ENCODE measurements at regions not wholly inside any gene's neighbourhood (a gene's known extent, or its start where the extent isn't known, plus 50 kb on each side); places are given as distances from the start of the nearest gene placed in this dataset.

DNA sequence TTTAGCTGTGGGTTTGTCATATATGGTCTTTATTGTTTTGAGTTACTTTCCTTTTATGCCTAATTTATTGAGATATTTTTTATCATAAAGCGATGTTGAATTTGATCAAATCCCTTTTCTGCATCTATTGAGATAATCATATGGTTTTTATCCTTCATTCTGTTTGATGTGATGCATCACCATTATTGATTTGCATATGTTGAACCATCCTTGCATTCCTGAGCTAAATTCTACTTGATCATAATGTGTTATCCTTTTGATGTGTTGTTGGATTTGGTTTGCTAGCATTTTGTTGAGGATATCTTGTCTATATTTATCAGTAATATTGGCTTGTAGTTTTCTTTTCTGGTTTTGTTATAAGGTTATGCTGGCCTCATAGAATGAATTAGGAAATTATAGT is 308.5 kb downstream of the ADCYAP1 start:
- no peak overlapping the region for H3K4me3 ChIP-seq (ENCODE audit: low read depth, low read length)
- no peak for DNase-seq
- no peaks in the 10 kb centered on the region for H3K36me3 ChIP-seq
- no peak overlapping the region for H3K27ac ChIP-seq
- H3K9me3 ChIP-seq (ENCODE audit: severe bottlenecking) = no peaks in the 10 kb centered on the region
- H3K27me3 ChIP-seq (ENCODE audit: insufficient read depth, low read depth, severe bottlenecking) = no peaks in the 10 kb centered on the region
- TF ChIP-seq, protein P1, sequence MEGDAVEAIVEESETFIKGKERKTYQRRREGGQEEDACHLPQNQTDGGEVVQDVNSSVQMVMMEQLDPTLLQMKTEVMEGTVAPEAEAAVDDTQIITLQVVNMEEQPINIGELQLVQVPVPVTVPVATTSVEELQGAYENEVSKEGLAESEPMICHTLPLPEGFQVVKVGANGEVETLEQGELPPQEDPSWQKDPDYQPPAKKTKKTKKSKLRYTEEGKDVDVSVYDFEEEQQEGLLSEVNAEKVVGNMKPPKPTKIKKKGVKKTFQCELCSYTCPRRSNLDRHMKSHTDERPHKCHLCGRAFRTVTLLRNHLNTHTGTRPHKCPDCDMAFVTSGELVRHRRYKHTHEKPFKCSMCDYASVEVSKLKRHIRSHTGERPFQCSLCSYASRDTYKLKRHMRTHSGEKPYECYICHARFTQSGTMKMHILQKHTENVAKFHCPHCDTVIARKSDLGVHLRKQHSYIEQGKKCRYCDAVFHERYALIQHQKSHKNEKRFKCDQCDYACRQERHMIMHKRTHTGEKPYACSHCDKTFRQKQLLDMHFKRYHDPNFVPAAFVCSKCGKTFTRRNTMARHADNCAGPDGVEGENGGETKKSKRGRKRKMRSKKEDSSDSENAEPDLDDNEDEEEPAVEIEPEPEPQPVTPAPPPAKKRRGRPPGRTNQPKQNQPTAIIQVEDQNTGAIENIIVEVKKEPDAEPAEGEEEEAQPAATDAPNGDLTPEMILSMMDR (IDR thresholded peaks at IDR 0.05; ENCODE audit: low read depth, low read length) = no peak

DNA sequence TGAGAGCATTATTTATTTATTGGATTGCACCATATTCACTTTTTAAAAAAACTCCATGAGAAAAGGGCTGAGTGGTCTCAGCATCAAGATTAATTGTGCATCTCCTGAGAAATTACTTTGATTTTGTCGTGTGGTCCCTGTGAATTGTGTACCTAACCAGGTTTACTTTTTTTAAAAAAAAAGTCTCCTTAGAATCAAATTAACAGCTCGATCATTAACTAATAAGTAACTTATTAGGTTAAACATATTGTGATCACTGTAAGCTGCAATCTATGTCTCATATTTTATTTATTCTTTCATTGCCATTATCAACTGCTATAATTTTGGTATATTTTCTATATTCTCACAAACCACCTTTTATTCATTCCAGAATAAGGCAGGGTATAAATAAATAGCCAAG is 318.2 kb downstream of the ADCYAP1 start:
- H3K36me3 ChIP-seq = no peaks in the 10 kb centered on the region
- no peak overlapping the region for H3K4me3 ChIP-seq (ENCODE audit: low read depth, low read length)
- H3K9me3 ChIP-seq (ENCODE audit: severe bottlenecking) = no peaks in the 10 kb centered on the region
- TF ChIP-seq, protein P1 (IDR thresholded peaks at IDR 0.05; ENCODE audit: low read depth, low read length) = no peak
- no peak for DNase-seq
- no peak overlapping the region for H3K27ac ChIP-seq
- no peaks in the 10 kb centered on the region for H3K27me3 ChIP-seq (ENCODE audit: insufficient read depth, low read depth, severe bottlenecking)

DNA sequence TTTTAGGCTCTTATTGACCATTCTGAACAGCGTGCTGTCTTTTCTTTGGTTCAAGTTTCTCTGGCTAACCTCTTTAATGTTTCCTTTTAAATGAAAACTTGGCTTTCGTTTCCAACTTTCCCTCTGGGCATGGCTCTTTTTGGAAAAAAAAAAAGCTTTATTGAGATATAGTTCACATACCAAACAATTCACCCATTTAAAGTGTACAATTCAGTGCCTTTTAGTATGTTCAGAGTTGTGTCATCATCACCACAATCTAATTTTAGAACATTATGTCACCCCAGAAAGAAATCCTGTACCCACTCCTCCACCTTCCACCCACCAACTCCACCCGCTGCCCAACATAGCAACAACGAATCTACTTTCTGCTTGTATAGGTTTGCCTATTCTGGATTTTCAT is 322.4 kb downstream of the ADCYAP1 start:
- Histone ChIP-seq H3K36me3 (no peaks in the 10 kb centered on the region), H3K27me3 (ENCODE audit: insufficient read depth, low read depth, severe bottlenecking) (no peaks in the 10 kb centered on the region), H3K27ac (no peak overlapping the region), H3K9me3 (ENCODE audit: severe bottlenecking) (peaks cover 2% of the 10 kb centered on the region), H3K4me3 (ENCODE audit: low read depth, low read length) (no peak overlapping the region)
- DNase-seq = no peak
- TF ChIP-seq, protein P1 (IDR thresholded peaks at IDR 0.05; ENCODE audit: low read depth, low read length) = no peak

DNA sequence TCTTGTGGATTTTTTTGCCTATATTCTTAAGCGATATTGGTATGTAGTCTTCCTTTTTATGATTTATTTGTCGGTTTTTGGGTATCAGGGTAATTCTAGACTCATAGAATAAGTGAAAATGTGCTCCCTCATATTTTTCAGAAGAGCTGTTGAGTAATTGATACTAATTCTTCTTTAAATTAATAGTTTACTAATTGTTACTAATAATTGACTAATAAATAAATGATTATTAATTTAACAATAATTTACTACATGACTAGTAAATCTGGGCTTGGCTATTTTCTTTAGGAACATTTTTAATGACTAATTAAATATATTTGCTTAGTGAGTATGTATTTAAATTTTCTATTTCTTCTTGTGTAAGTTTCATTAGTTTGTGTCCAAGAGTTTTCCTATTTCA is 325.0 kb downstream of the ADCYAP1 start:
- Histone ChIP-seq H3K36me3 (no peaks in the 10 kb centered on the region), H3K27me3 (ENCODE audit: insufficient read depth, low read depth, severe bottlenecking) (no peaks in the 10 kb centered on the region), H3K4me3 (ENCODE audit: low read depth, low read length) (no peak overlapping the region), H3K9me3 (ENCODE audit: severe bottlenecking) (peaks cover 2% of the 10 kb centered on the region), H3K27ac (no peak overlapping the region)
- TF ChIP-seq, protein P1 (IDR thresholded peaks at IDR 0.05; ENCODE audit: low read depth, low read length) = no peak
- DNase-seq = no peak

DNA sequence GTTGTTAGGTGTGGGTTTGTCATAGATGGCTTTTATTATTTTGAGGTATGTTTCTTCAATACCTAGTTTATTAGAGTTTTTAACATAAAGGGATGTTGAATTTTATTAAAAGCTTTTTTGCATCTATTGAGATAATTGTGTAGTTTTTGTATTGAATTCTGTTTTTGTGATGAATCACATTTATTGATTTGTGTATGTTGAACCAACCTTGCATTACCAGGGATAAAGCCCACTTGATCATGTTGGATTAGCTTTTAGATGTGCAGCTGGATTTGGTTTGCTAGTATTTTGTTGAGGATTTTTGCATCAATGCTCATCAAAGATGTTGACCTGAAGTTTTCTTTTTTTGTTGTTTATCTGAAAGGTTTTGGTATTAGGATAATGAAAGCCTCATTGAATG is 328.2 kb downstream of the ADCYAP1 start:
- no peak for DNase-seq
- H3K27me3 ChIP-seq (ENCODE audit: insufficient read depth, low read depth, severe bottlenecking) = no peaks in the 10 kb centered on the region
- H3K4me3 ChIP-seq (ENCODE audit: low read depth, low read length) = no peak overlapping the region
- H3K36me3 ChIP-seq = no peaks in the 10 kb centered on the region
- peaks cover 2% of the 10 kb centered on the region for H3K9me3 ChIP-seq (ENCODE audit: severe bottlenecking)
- H3K27ac ChIP-seq = no peak overlapping the region
- TF ChIP-seq, protein P1 (IDR thresholded peaks at IDR 0.05; ENCODE audit: low read depth, low read length) = no peak

DNA sequence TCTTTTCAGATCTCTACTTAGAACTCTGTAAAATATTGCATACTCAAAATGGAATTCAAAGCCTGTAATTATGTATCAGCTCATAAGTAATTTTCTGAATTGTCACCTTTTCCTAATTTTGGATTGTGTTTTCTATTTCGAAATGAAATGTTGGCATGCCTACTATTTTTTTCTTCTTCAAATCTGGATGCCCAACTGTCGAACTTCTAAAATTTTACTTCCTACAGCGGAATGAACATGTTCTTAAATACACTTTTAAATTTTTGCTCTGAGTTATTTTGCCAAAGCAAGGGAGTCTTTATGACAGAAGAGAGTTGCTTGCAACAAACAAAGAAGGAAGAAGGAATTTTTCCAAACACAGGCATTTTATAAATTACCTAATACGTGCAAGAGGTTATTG is 336.0 kb downstream of the ADCYAP1 start:
- Histone ChIP-seq H3K27ac (no peak overlapping the region), H3K27me3 (ENCODE audit: insufficient read depth, low read depth, severe bottlenecking) (no peaks in the 10 kb centered on the region), H3K36me3 (no peaks in the 10 kb centered on the region), H3K4me3 (ENCODE audit: low read depth, low read length) (no peak overlapping the region), H3K9me3 (ENCODE audit: severe bottlenecking) (no peaks in the 10 kb centered on the region)
- no peak for DNase-seq
- TF ChIP-seq, protein P1 (IDR thresholded peaks at IDR 0.05; ENCODE audit: low read depth, low read length) = no peak
